AG04450 (cell line): ENCODE measurements at regions not wholly inside any gene's neighbourhood (a gene's known extent, or its start where the extent isn't known, plus 50 kb on each side); places are given as distances from the start of the nearest gene placed in this dataset.

Experiments
- CTCF ChIA-PET: fragments of 300-600, 350-600 bp; formaldehyde crosslinking; extraction: SDS; loops from one replicate; lab custom pipeline; 2022; ENCODE audit warnings: antibody characterized with exemption, inconsistent platforms; lab: Charles Lee
- POLR2A ChIA-PET: fragments of 350-600 bp; formaldehyde crosslinking; extraction: SDS; loops from one replicate; lab custom pipeline; 2021; ENCODE audit warnings: antibody characterized with exemption, inconsistent platforms; lab: Yijun Ruan, JAX
- DNase-seq: peaks from one replicate; pipeline ENCODE4 v3.0.0-alpha.2; 2011; ENCODE audit warnings: low read depth, low spot score
- H3K27ac ChIP-seq: one replicate; pipeline ENCODE4 v1.5.1; 2012; ENCODE audit warnings: low read depth, low read length, control low read depth
- H3K27me3 ChIP-seq: one replicate; pipeline ENCODE4 v1.6.0; 2012; ENCODE audit warnings: low read length; ENCODE audit not compliant: control insufficient read depth, insufficient read depth
- H3K4me3 ChIP-seq: 2 replicates; pipeline ENCODE4 v1.5.1; 2011; ENCODE audit warnings: mild to moderate bottlenecking, low read depth, low read length, control low read depth
- H3K9me3 ChIP-seq: 2 replicates; pipeline ENCODE4 v1.5.1; 2012; ENCODE audit warnings: low read length; ENCODE audit not compliant: control insufficient read depth, insufficient read depth
- CTCF ChIP-seq: IDR thresholded peaks from 2 replicates; pipeline ENCODE4 v1.5.1; 2011; ENCODE audit warnings: low read depth, low read length, control low read depth, inconsistent platforms

DNA sequence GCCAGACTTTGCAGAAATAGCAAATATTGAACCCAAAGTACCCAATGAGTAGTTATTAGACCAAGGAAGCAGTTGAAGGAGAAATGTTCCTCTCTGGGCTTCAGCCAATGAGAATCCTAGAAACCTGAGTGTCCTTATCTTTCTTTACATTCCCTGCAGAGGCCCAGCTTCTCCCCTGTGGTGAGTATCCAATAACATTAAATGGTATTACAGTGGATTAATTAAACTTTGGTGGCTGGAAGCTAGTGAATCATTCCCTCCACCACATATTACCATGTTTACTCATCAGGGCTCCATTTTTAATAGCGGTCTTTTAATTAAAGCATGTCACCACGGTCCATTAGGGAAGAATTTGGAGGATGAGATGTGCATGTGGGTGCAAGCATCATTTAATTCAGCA is 74.0 kb downstream of the UNC5CL start:
- Histone ChIP-seq H3K27me3 (no peaks in the 10 kb centered on the region), H3K9me3 (no peaks in the 10 kb centered on the region), H3K27ac (no peak overlapping the region), H3K4me3 (no peak overlapping the region)
- DNase-seq = no peak
- POLR2A ChIA-PET = no interaction called here
- TF ChIP-seq CTCF = no peak
- CTCF ChIA-PET = no interaction called here

- Histone ChIP-seq H3K4me3 (no peak overlapping the region), H3K27me3 (no peaks in the 10 kb centered on the region), H3K27ac (no peak overlapping the region), H3K9me3 (no peaks in the 10 kb centered on the region)
- POLR2A ChIA-PET = no interaction called here
- CTCF ChIA-PET = no interaction called here
- DNase-seq = no peak
- no peak for TF ChIP-seq CTCF
Observed at GRCh38 chr6:40963019-40963418, 76.0 kb downstream of the UNC5CL start.

DNA sequence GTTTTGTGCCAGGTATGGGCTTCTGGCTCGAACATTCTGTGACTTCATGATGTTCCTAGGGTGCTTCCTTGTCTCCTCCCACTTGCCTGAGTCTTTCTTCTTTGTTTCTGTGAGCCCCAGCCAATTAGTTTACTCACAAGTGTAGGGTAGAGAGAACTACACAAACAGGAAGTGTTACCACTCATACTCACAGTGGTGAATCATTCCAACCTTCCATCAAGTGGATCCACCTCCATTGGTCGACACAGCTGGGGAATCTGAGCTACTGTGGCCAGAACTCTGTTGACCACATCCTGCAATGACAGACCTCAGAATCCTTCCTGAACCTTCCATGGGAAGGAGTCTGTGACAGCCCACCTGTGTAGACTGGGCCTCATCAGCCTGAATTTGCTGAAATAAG is 76.8 kb downstream of the UNC5CL start:
- DNase-seq = peak; percentile 65
- Histone ChIP-seq H3K9me3 (no peaks in the 10 kb centered on the region), H3K27ac (peak overlapping the region; percentile 55), H3K4me3 (no peak overlapping the region), H3K27me3 (no peaks in the 10 kb centered on the region)
- ChIA-PET POLR2A (no interaction called here), CTCF (no interaction called here)
- TF ChIP-seq CTCF = no peak

DNA sequence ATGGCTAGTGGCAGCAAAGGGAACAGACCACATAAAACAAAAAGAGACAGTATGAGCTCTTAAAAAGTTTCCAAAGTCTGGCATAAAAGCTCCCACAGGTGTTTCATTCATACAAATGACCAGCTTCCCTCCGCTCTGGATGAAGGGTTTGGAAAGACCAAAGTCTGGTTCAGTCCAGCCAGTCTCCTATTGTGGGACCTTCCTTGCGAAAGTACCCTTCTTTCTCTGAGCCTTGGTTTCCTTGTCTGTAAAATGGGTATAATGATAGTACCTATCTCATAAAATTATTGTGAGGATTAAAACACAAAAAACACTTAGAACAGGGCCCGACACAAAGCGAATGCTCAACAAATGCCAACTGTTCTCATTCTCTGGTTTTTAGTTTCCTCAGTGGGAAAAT is 77.2 kb downstream of the UNC5CL start:
- ChIA-PET CTCF (no interaction called here), POLR2A (no interaction called here)
- no peak overlapping the region for H3K4me3 ChIP-seq
- DNase-seq = no peak
- H3K27ac ChIP-seq = no peak overlapping the region
- H3K27me3 ChIP-seq = no peaks in the 10 kb centered on the region
- no peaks in the 10 kb centered on the region for H3K9me3 ChIP-seq
- TF ChIP-seq CTCF = no peak

DNA sequence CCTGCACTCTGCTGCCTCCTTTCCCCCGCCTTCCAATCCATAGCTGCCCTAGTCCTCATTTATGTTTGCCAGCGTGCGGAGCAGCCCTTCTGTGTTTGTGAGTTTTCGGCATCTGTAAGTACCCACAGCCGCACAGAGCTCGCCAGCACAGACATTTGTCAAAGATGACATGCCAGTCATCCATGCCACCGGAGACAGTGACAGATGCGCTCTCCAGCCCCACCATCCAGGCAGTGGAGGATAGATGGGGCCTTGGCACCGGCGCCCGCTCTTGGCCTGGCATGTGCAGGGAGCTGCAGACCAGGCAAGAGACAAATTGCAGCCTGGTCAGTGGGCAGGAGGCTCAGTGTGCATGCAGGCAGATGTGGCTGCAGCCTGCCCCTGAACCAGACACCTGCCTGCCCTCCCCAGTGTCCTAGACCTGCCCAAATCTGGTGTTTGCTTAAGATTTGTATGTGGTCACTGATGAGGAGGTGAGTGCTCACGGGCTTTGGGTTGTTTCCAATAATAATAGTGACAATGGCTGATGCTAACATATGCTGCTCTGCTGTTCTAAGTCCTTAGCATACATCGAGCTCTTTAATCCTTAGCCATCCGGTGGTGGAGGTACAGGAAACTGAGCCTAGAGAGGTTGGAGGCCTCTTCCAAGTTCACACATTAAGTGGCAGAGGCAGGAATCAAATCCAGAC is 78.1 kb downstream of the UNC5CL start:
- Histone ChIP-seq H3K27ac (no peak overlapping the region), H3K9me3 (no peaks in the 10 kb centered on the region), H3K4me3 (no peak overlapping the region), H3K27me3 (no peaks in the 10 kb centered on the region)
- CTCF ChIA-PET = interaction anchor here (1.6 kb wide), 1 partner anchor 8 kb away, joined by 4 read pairs; no protein-coding TSS in a partner anchor
- no peak for TF ChIP-seq CTCF
- POLR2A ChIA-PET = no interaction called here
- no peak for DNase-seq
